ENCODE measurements at regions not wholly inside any gene's neighbourhood (a gene's known extent, or its start where the extent isn't known, plus 50 kb on each side); places are given as distances from the start of the nearest gene placed in this dataset.

DNA sequence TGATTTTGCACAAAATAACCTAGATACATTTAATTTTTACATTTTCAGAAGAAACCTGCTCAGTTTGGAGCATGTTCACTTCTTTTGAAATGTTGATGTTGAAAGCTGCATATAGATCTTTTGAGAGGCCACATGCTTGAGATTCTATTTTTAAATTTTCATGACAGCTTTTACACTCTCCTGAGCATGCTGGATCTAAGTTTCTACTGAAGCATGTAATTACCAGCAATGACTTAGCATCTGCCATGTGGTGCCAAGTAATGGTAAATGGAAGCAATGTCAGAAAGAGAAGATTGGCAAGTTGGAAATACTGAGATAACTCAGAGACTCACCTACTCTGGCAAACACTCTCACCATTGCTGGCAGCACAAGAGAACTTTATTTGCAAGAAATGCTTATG is 310.6 kb downstream of the NSUN3 start:
- TF ChIP-seq, protein P1, sequence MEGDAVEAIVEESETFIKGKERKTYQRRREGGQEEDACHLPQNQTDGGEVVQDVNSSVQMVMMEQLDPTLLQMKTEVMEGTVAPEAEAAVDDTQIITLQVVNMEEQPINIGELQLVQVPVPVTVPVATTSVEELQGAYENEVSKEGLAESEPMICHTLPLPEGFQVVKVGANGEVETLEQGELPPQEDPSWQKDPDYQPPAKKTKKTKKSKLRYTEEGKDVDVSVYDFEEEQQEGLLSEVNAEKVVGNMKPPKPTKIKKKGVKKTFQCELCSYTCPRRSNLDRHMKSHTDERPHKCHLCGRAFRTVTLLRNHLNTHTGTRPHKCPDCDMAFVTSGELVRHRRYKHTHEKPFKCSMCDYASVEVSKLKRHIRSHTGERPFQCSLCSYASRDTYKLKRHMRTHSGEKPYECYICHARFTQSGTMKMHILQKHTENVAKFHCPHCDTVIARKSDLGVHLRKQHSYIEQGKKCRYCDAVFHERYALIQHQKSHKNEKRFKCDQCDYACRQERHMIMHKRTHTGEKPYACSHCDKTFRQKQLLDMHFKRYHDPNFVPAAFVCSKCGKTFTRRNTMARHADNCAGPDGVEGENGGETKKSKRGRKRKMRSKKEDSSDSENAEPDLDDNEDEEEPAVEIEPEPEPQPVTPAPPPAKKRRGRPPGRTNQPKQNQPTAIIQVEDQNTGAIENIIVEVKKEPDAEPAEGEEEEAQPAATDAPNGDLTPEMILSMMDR (IDR thresholded peaks at IDR 0.05) = no peak
- TF ChIP-seq POLR2A (IDR thresholded peaks at IDR 0.05) = no peak

Measured in transverse colon (tissue), 3 donors.